SK-N-SH treated with all-trans-retinoic acid at 6 μM for 48 hours (cell line): ENCODE measurements at regions not wholly inside any gene's neighbourhood (a gene's known extent, or its start where the extent isn't known, plus 50 kb on each side); places are given as distances from the start of the nearest gene placed in this dataset.

Experiments
- ATAC-seq: fragments of 200-7000 bp; cut with Tn5 transposase; 3 replicates; pipeline ENCODE4 v1.9.1; 2020; ENCODE audit warnings: mild to moderate bottlenecking, moderate library complexity
- ARNTL ChIP-seq: fragments of 450-650 bp; formaldehyde crosslinking; IDR thresholded peaks from 2 replicates; pipeline ENCODE4 v1.5.0; 2020; ENCODE audit warnings: low read depth, mild to moderate bottlenecking, moderate library complexity, borderline replicate concordance
- BACH2 ChIP-seq: fragments of 250-450 bp; sonication (Bioruptor Pico); IDR thresholded peaks from 2 replicates; pipeline ENCODE4 v1.9.0; 2021; ENCODE audit warnings: mild to moderate bottlenecking, borderline replicate concordance
- CSDC2 ChIP-seq: fragments of 250-450 bp; sonication (Bioruptor Pico); IDR thresholded peaks from 2 replicates; pipeline ENCODE4 v1.5.0; 2020; ENCODE audit warnings: mild to moderate bottlenecking, moderate library complexity
- GLIS3 ChIP-seq: fragments of 250-450 bp; sonication (Bioruptor Pico); IDR thresholded peaks from 2 replicates; pipeline ENCODE4 v1.5.0; 2020; ENCODE audit warnings: mild to moderate bottlenecking, moderate library complexity
- ISL1 ChIP-seq: fragments of 250-450 bp; sonication (Bioruptor Pico); IDR thresholded peaks from 2 replicates; pipeline ENCODE4 v2.1.2; 2022; ENCODE audit warnings: mild to moderate bottlenecking, moderate library complexity
- OSR1 ChIP-seq: fragments of 250-450 bp; sonication (Bioruptor Pico); IDR thresholded peaks from 2 replicates; pipeline ENCODE4 v1.8.0; 2022; ENCODE audit warnings: moderate library complexity, mild to moderate bottlenecking, inconsistent platforms
- PATZ1 ChIP-seq: fragments of 250-450 bp; sonication (Bioruptor Pico); IDR thresholded peaks from 2 replicates; pipeline ENCODE4 v1.8.0; 2020; ENCODE audit warnings: mild to moderate bottlenecking, moderate library complexity, borderline replicate concordance
- RARB ChIP-seq: fragments of 250-450 bp; sonication (Bioruptor Pico); IDR thresholded peaks from 2 replicates; pipeline ENCODE4 v1.8.0; 2021; ENCODE audit warnings: mild to moderate bottlenecking, moderate library complexity
- SNAI2 ChIP-seq: fragments of 250-450 bp; sonication (Bioruptor Pico); IDR thresholded peaks from 2 replicates; pipeline ENCODE4 v1.5.0; 2020; ENCODE audit warnings: mild to moderate bottlenecking, moderate library complexity
- TCF4 ChIP-seq: fragments of 250-450 bp; sonication (Bioruptor Pico); IDR thresholded peaks from 2 replicates; pipeline ENCODE4 v1.8.0; 2021; ENCODE audit warnings: mild to moderate bottlenecking, moderate library complexity, borderline replicate concordance
- TSHZ2 ChIP-seq: fragments of 250-450 bp; sonication (Bioruptor Pico); IDR thresholded peaks from 2 replicates; pipeline ENCODE4 v1.5.0; 2020; ENCODE audit warnings: mild to moderate bottlenecking, moderate library complexity
- ZC3H10 ChIP-seq: fragments of 250-450 bp; sonication (Bioruptor Pico); IDR thresholded peaks from 2 replicates; pipeline ENCODE4 v1.5.1; 2021; ENCODE audit warnings: mild to moderate bottlenecking, moderate library complexity
- ZFP3 ChIP-seq: fragments of 250-450 bp; sonication (Bioruptor Pico); IDR thresholded peaks from 2 replicates; pipeline ENCODE4 v1.5.0; 2020; ENCODE audit warnings: mild to moderate bottlenecking, moderate library complexity
- ZFP30 ChIP-seq: fragments of 450-650 bp; formaldehyde crosslinking; IDR thresholded peaks from 2 replicates; pipeline ENCODE4 v1.5.0; 2022; ENCODE audit warnings: mild to moderate bottlenecking, moderate library complexity
- ZNF565 ChIP-seq: fragments of 450-650 bp; formaldehyde crosslinking; conservative IDR thresholded peaks from 2 replicates; pipeline ENCODE4 v1.5.0; 2020; ENCODE audit warnings: low read depth, mild to moderate bottlenecking, moderate library complexity
- ZNF70 ChIP-seq: fragments of 450-650 bp; formaldehyde crosslinking; IDR thresholded peaks from 2 replicates; pipeline ENCODE4 v1.5.0; 2020; ENCODE audit warnings: mild to moderate bottlenecking, moderate library complexity
- ZNF8 ChIP-seq: fragments of 450-650 bp; formaldehyde crosslinking; IDR thresholded peaks from 2 replicates; pipeline ENCODE4 v1.5.0; 2020; ENCODE audit warnings: mild to moderate bottlenecking, moderate library complexity
- TF ChIP-seq, protein P1 (sequence below): fragments of 250-450 bp; sonication (Bioruptor Pico); IDR thresholded peaks from 2 replicates; pipeline ENCODE4 v1.5.1; 2021; ENCODE audit warnings: mild to moderate bottlenecking, moderate library complexity
- TF ChIP-seq, protein P2 (sequence below): fragments of 250-450 bp; sonication (Bioruptor Pico); IDR thresholded peaks from 2 replicates; pipeline ENCODE4 v1.5.1; 2020; ENCODE audit warnings: low read depth, mild to moderate bottlenecking, moderate library complexity

DNA sequence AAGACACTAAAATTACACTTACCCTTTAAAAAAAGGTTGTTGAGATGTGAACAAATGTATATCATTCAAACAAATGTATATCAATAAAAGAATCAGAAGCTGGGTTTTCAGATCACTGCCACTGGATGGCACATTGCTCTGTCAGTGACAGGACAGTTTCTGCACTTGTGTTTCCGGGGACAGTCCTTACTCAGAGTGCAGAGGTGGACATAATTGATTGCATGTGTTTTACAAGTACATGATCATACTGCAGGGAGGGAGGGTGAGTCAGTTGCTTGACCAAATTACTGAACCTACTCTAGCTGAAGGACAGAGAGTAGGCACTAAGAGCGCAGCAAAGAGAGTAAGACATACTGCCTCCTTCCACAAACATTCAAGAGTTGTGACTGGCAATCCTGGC lies 302.3 kb downstream of the TENT5A start:
- ATAC-seq = peak; percentile 90
- TF ChIP-seq TCF4 = no peak
- no peak for TF ChIP-seq ZNF565
- TF ChIP-seq ZFP3 (CRISPR knock-in tag) = 0 out of 2 replicates have a peak, but pooled peaks have one; percentile 17
- TF ChIP-seq, all 23 proteins: peak for 1

- no peak for ATAC-seq
- TF ChIP-seq OSR1 (CRISPR knock-in tag) = no peak
- no peak for TF ChIP-seq GLIS3
- TF ChIP-seq, protein P1, sequence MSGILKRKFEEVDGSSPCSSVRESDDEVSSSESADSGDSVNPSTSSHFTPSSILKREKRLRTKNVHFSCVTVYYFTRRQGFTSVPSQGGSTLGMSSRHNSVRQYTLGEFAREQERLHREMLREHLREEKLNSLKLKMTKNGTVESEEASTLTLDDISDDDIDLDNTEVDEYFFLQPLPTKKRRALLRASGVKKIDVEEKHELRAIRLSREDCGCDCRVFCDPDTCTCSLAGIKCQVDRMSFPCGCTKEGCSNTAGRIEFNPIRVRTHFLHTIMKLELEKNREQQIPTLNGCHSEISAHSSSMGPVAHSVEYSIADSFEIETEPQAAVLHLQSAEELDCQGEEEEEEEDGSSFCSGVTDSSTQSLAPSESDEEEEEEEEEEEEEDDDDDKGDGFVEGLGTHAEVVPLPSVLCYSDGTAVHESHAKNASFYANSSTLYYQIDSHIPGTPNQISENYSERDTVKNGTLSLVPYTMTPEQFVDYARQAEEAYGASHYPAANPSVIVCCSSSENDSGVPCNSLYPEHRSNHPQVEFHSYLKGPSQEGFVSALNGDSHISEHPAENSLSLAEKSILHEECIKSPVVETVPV = no peak
- TF ChIP-seq ZNF8 (CRISPR knock-in tag) = no peak
- TF ChIP-seq SNAI2 = no peak
- no peak for TF ChIP-seq ARNTL (CRISPR knock-in tag)
- no peak for TF ChIP-seq BACH2 (CRISPR knock-in tag)
- no peak for TF ChIP-seq CSDC2
- no peak for TF ChIP-seq PATZ1
- TF ChIP-seq ZFP30 (CRISPR knock-in tag) = no peak
- TF ChIP-seq TSHZ2 (CRISPR knock-in tag) = no peak
- TF ChIP-seq ZC3H10 = no peak
These were observed 306.0 kb downstream of the TENT5A start for GRCh38 chr6:81446509-81446908.

- TF ChIP-seq PATZ1 (no peak), GLIS3 (no peak)
- TF ChIP-seq, all 23 proteins: peak for 0
- ATAC-seq = no peak
These were observed 313.1 kb downstream of the TENT5A start for GRCh38 chr6:81439417-81439816.

- no peak for ATAC-seq
- TF ChIP-seq CSDC2 = no peak
- no peak for TF ChIP-seq ZNF70 (CRISPR knock-in tag)
- no peak for TF ChIP-seq ZFP30 (CRISPR knock-in tag)
- TF ChIP-seq GLIS3 = no peak
- TF ChIP-seq ISL1 (CRISPR knock-in tag) = no peak
- no peak for TF ChIP-seq OSR1 (CRISPR knock-in tag)
- no peak for TF ChIP-seq PATZ1
- no peak for TF ChIP-seq TSHZ2 (CRISPR knock-in tag)
- TF ChIP-seq, protein P2, sequence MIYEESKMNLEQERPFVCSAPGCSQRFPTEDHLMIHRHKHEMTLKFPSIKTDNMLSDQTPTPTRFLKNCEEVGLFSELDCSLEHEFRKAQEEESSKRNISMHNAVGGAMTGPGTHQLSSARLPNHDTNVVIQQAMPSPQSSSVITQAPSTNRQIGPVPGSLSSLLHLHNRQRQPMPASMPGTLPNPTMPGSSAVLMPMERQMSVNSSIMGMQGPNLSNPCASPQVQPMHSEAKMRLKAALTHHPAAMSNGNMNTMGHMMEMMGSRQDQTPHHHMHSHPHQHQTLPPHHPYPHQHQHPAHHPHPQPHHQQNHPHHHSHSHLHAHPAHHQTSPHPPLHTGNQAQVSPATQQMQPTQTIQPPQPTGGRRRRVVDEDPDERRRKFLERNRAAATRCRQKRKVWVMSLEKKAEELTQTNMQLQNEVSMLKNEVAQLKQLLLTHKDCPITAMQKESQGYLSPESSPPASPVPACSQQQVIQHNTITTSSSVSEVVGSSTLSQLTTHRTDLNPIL = no peak
- TF ChIP-seq ZNF8 (CRISPR knock-in tag) = no peak
- no peak for TF ChIP-seq ARNTL (CRISPR knock-in tag)
- TF ChIP-seq, protein P1 = no peak
- TF ChIP-seq ZFP3 (CRISPR knock-in tag) = no peak
- TF ChIP-seq SNAI2 = no peak
- TF ChIP-seq RARB (CRISPR knock-in tag) = no peak
- no peak for TF ChIP-seq TCF4
- no peak for TF ChIP-seq ZC3H10
These were observed 315.5 kb downstream of the TENT5A start for GRCh38 chr6:81436990-81437389.
